ENCODE measurements at regions not wholly inside any gene's neighbourhood (a gene's known extent, or its start where the extent isn't known, plus 50 kb on each side); places are given as distances from the start of the nearest gene placed in this dataset.

- TF ChIP-seq REST (IDR thresholded peaks at IDR 0.05; ENCODE audit: insufficient read depth in 1 of 2, low read depth in 2 of 2, low read length in 2 of 2) (no peak), POLR2AphosphoS5 (IDR thresholded peaks at IDR 0.05; ENCODE audit: low read depth, low read length) (no peak)
Observed at GRCh38 chr10:91126471-91126870, 94.0 kb upstream of the PCGF5 start.
